ENCODE measurements at regions not wholly inside any gene's neighbourhood (a gene's known extent, or its start where the extent isn't known, plus 50 kb on each side); places are given as distances from the start of the nearest gene placed in this dataset.
"Not testable (repeated sequence)": the region's sequence is repeated elsewhere in the genome, so short reads cannot be mapped to it uniquely, and the experiment has no call there.

DNA sequence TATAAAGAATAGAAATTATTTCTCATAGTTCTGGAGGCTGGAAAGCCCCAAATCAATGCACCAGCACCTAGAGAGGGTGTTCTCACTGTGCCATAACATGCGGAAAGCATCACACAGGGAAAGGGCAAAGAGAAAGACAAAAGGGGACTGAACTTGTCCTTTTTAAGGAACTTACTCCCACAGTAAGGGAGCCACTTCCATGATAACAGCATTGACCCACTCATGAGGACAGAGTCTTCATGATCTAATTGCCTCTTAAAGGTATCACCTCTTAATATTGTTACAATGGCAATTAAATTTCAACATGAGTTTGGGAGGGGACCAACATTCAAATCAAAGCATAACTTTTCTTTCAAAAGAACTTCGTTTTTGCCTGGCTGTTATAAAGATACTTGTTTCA lies 582.2 kb upstream of the ARID1B start:
- Histone ChIP-seq H3K4me1 (ENCODE audit: insufficient read depth, low read length, poor library complexity, severe bottlenecking) (peaks cover 28% of the 10 kb centered on the region), H2AFZ (ENCODE audit: low read length) (no peak overlapping the region), H3K79me2 (ENCODE audit: insufficient read depth, low read depth, low read length) (no peaks in the 10 kb centered on the region), H3K27ac (ENCODE audit: low read depth, low read length, poor library complexity, severe bottlenecking) (no peak overlapping the region), H3K4me3 (ENCODE audit: low read depth, low read length, poor library complexity, severe bottlenecking) (no peak overlapping the region), H3K9me3 (ENCODE audit: low read length) (no peaks in the 10 kb centered on the region; the same call in 1 of the 2 replicates), H3K36me3 (ENCODE audit: insufficient read depth, low read length) (peaks cover 4% of the 10 kb centered on the region; the same call in 1 of the 2 replicates), H3K4me2 (ENCODE audit: low read length) (no peak overlapping the region), H4K20me1 (ENCODE audit: insufficient read depth, low read length) (no peaks in the 10 kb centered on the region), H3K9me2 (ENCODE audit: insufficient read depth, low read length) (no peaks in the 10 kb centered on the region)
- BruUV-seq (replicated peaks) = no TSS peak
- intact Hi-C loops (cut with micrococcal nuclease; ENCODE audit: unreplicated experiment) = no loop called here
- DNase-seq (ENCODE audit: low spot score) = no peak
- ChIA-PET POLR2A (no interaction called here), CTCF (ENCODE audit: unreplicated experiment) (no interaction called here)
- TF ChIP-seq EZH2phosphoT487 (IDR thresholded peaks at IDR 0.05; ENCODE audit: borderline replicate concordance, low read depth, low read length) = no peak
- TF ChIP-seq CTCF (conservative IDR thresholded peaks at IDR 0.05; ENCODE audit: low read length) = no peak

- DNase-seq (ENCODE audit: low spot score) = no peak
- no peaks in the 10 kb centered on the region for H3K9me2 ChIP-seq (ENCODE audit: insufficient read depth, low read length)
- no peak overlapping the region for H3K4me3 ChIP-seq (ENCODE audit: low read depth, low read length, poor library complexity, severe bottlenecking)
- TF ChIP-seq EZH2phosphoT487 (IDR thresholded peaks at IDR 0.05; ENCODE audit: borderline replicate concordance, low read depth, low read length) = no peak
- no peak for TF ChIP-seq CTCF (conservative IDR thresholded peaks at IDR 0.05; ENCODE audit: low read length)
- H3K4me2 ChIP-seq (ENCODE audit: low read length) = no peak overlapping the region
- no peaks in the 10 kb centered on the region; the same call in 1 of the 2 replicates for H3K36me3 ChIP-seq (ENCODE audit: insufficient read depth, low read length)
- ChIA-PET POLR2A (interaction anchor here (0.7 kb wide), 1 partner anchor 109 kb away, joined by 6 read pairs; no protein-coding TSS in a partner anchor), CTCF (ENCODE audit: unreplicated experiment) (no interaction called here)
- H4K20me1 ChIP-seq (ENCODE audit: insufficient read depth, low read length) = no peaks in the 10 kb centered on the region
- H3K79me2 ChIP-seq (ENCODE audit: insufficient read depth, low read depth, low read length) = no peaks in the 10 kb centered on the region
- H3K4me1 ChIP-seq (ENCODE audit: insufficient read depth, low read length, poor library complexity, severe bottlenecking) = peaks cover 38% of the 10 kb centered on the region
- H3K9me3 ChIP-seq (ENCODE audit: low read length) = no peaks in the 10 kb centered on the region; the same call in 1 of the 2 replicates
- H3K27ac ChIP-seq (ENCODE audit: low read depth, low read length, poor library complexity, severe bottlenecking) = no peak overlapping the region
- BruUV-seq (replicated peaks) = no TSS peak
- intact Hi-C loops (cut with micrococcal nuclease; ENCODE audit: unreplicated experiment) = no loop called here
- H2AFZ ChIP-seq (ENCODE audit: low read length) = no peak overlapping the region
Measured at GRCh38 chr6:156193381-156193780, 583.8 kb upstream of the ARID1B start.

GRCh38 chr6:156191895-156192294 lies 585.3 kb upstream of the ARID1B start:
- Histone ChIP-seq H2AFZ (ENCODE audit: low read length) (no peak overlapping the region), H3K4me1 (ENCODE audit: insufficient read depth, low read length, poor library complexity, severe bottlenecking) (peaks cover 38% of the 10 kb centered on the region), H3K9me2 (ENCODE audit: insufficient read depth, low read length) (no peaks in the 10 kb centered on the region), H3K27ac (ENCODE audit: low read depth, low read length, poor library complexity, severe bottlenecking) (no peak overlapping the region), H3K4me3 (ENCODE audit: low read depth, low read length, poor library complexity, severe bottlenecking) (no peak overlapping the region), H3K4me2 (ENCODE audit: low read length) (no peak overlapping the region), H3K9me3 (ENCODE audit: low read length) (no peaks in the 10 kb centered on the region), H3K79me2 (ENCODE audit: insufficient read depth, low read depth, low read length) (no peaks in the 10 kb centered on the region), H4K20me1 (ENCODE audit: insufficient read depth, low read length) (no peaks in the 10 kb centered on the region), H3K36me3 (ENCODE audit: insufficient read depth, low read length) (no peaks in the 10 kb centered on the region; the same call in 1 of the 2 replicates)
- intact Hi-C loops (cut with micrococcal nuclease; ENCODE audit: unreplicated experiment) = no loop called here
- BruUV-seq (replicated peaks) = no TSS peak
- DNase-seq (ENCODE audit: low spot score) = no peak
- ChIA-PET CTCF (ENCODE audit: unreplicated experiment) (no interaction called here), POLR2A (interaction anchor here (0.7 to 1.0 kb wide), 2 partner anchors 9 to 267 kb away, joined by 3 to 8 read pairs; no protein-coding TSS in a partner anchor)
- TF ChIP-seq EZH2phosphoT487 (IDR thresholded peaks at IDR 0.05; ENCODE audit: borderline replicate concordance, low read depth, low read length) (no peak), CTCF (conservative IDR thresholded peaks at IDR 0.05; ENCODE audit: low read length) (no peak)

- H2AFZ ChIP-seq (ENCODE audit: low read length); H3K9me2 ChIP-seq (ENCODE audit: insufficient read depth, low read length); H3K36me3 ChIP-seq (ENCODE audit: insufficient read depth, low read length); H3K4me3 ChIP-seq (ENCODE audit: low read depth, low read length, poor library complexity, severe bottlenecking); H3K79me2 ChIP-seq (ENCODE audit: insufficient read depth, low read depth, low read length); H3K4me2 ChIP-seq (ENCODE audit: low read length); intact Hi-C loops (cut with micrococcal nuclease; ENCODE audit: unreplicated experiment); BruUV-seq (replicated peaks); H3K9me3 ChIP-seq (ENCODE audit: low read length); H3K27ac ChIP-seq (ENCODE audit: low read depth, low read length, poor library complexity, severe bottlenecking); DNase-seq (ENCODE audit: low spot score); H4K20me1 ChIP-seq (ENCODE audit: insufficient read depth, low read length): not testable (repeated sequence)
- H3K4me1 ChIP-seq (ENCODE audit: insufficient read depth, low read length, poor library complexity, severe bottlenecking) = peaks cover 38% of the 10 kb centered on the region
- ChIA-PET CTCF (ENCODE audit: unreplicated experiment) (interaction anchor here (0.6 kb wide), 1 partner anchor 267 kb away, joined by 3 read pairs; no protein-coding TSS in a partner anchor), POLR2A (interaction anchor here (0.7 kb wide), 1 partner anchor 267 kb away, joined by 8 read pairs; no protein-coding TSS in a partner anchor)
Measured at GRCh38 chr6:156191390-156191789, 585.8 kb upstream of the ARID1B start.

All from OCI-LY7 (cell line).